ENCODE measurements at regions not wholly inside any gene's neighbourhood (a gene's known extent, or its start where the extent isn't known, plus 50 kb on each side); places are given as distances from the start of the nearest gene placed in this dataset.

- H2BK12ac ChIP-seq (ENCODE audit: insufficient read length, low read depth, low read length), result no peak overlapping the region
- no peak overlapping the region for H4K91ac ChIP-seq (ENCODE audit: insufficient read length, low read depth, low read length)
- H3K18ac ChIP-seq (ENCODE audit: insufficient read length, low read depth, low read length), result no peak overlapping the region
- no peak overlapping the region for H2BK15ac ChIP-seq (ENCODE audit: low read depth, low read length)
- H3K9me3 Mint-ChIP-seq, result no peaks in the 10 kb centered on the region
- H3K27ac Mint-ChIP-seq, result no peak overlapping the region
- no peak overlapping the region for H3K56ac ChIP-seq (ENCODE audit: insufficient read length, low read depth, low read length)
- no peak for TF ChIP-seq CTCF (conservative IDR thresholded peaks at IDR 0.05)
- H3K4me1 ChIP-seq (ENCODE audit: insufficient read depth, low read length), result no peaks in the 10 kb centered on the region
- no peak overlapping the region for H3K27ac ChIP-seq (ENCODE audit: insufficient read length, low read depth, low read length)
- H3K23ac ChIP-seq (ENCODE audit: insufficient read length, low read depth, low read length), result no peak overlapping the region
- H3K4me2 ChIP-seq (ENCODE audit: insufficient read depth, insufficient read length, low read length), result no peak overlapping the region
- H2BK5ac ChIP-seq (ENCODE audit: insufficient read length, low read length), result no peak overlapping the region
- peaks cover 4 to 6% of the 10 kb centered on the region in 2 experiments for H3K4me1 Mint-ChIP-seq
- no peaks in the 10 kb centered on the region for H3K23me2 ChIP-seq (ENCODE audit: insufficient read length, low read depth, low read length, poor library complexity, severe bottlenecking)
- no peaks in the 10 kb centered on the region for H4K20me1 ChIP-seq (ENCODE audit: control insufficient read depth, insufficient read depth, insufficient read length)
- H3K9me3 ChIP-seq (ENCODE audit: control insufficient read depth, low read depth, low read length), result no peaks in the 10 kb centered on the region
- H4K8ac ChIP-seq (replicated peaks; ENCODE audit: insufficient read length, low read depth, low read length), result no peak overlapping the region
- no CpG with 5 or more reads among the region's 2 CpGs for WGBS (ENCODE audit: extremely low coverage, insufficient read length, low lambda C conversion rate)
- H3K27me3 ChIP-seq (ENCODE audit: insufficient read depth, low read length), result no peaks in the 10 kb centered on the region
- H3K27me3 Mint-ChIP-seq (ENCODE audit: low read depth), result no peaks in the 10 kb centered on the region
- no peak overlapping the region for H2BK20ac ChIP-seq (ENCODE audit: low read depth, low read length, poor library complexity, severe bottlenecking)
- no peak overlapping the region for H2BK120ac ChIP-seq (ENCODE audit: low read depth, low read length, poor library complexity, severe bottlenecking)
- no peak overlapping the region for H3T11ph ChIP-seq (ENCODE audit: low read length)
- H3K36me3 Mint-ChIP-seq (ENCODE audit: insufficient read depth in 1 of 3, low read depth in 3 of 3), result no peaks in the 10 kb centered on the region
- H2AK5ac ChIP-seq (ENCODE audit: insufficient read length, low read length), result no peak overlapping the region
- no peak for DNase-seq
- no peak overlapping the region for H3K14ac ChIP-seq (ENCODE audit: insufficient read depth, low read length)
- H3K9ac ChIP-seq (ENCODE audit: extremely low read depth, insufficient read length, low read length), result no peak overlapping the region
- H3K4ac ChIP-seq (ENCODE audit: low read depth, low read length), result no peak overlapping the region
- no peak overlapping the region for H3K4me3 Mint-ChIP-seq
- no peaks in the 10 kb centered on the region for H3K79me2 ChIP-seq (ENCODE audit: insufficient read depth, low read length)
- H4K5ac ChIP-seq (ENCODE audit: insufficient read length, low read depth, low read length), result no peak overlapping the region
- no peak overlapping the region for H2AFZ ChIP-seq (ENCODE audit: low read length)
- H3K79me1 ChIP-seq (ENCODE audit: insufficient read depth, low read depth, low read length, poor library complexity, severe bottlenecking), result no peaks in the 10 kb centered on the region
Observed at GRCh38 chr4:145251391-145251790, 71.0 kb upstream of the OTUD4 start.
